ENCODE measurements at regions not wholly inside any gene's neighbourhood (a gene's known extent, or its start where the extent isn't known, plus 50 kb on each side); places are given as distances from the start of the nearest gene placed in this dataset.

GRCh38 chr10:124240839-124241291 lies 147.5 kb upstream of the CHST15 start:
- DNase-seq, result no peak

- no peak for DNase-seq
Observed at GRCh38 chr10:124239696-124240095, 146.3 kb upstream of the CHST15 start.

GRCh38 chr10:124239134-124239533 lies 145.7 kb upstream of the CHST15 start:
- no peak for DNase-seq

- DNase-seq, result no peak
Observed at GRCh38 chr10:124238367-124238766, 145.0 kb upstream of the CHST15 start.

GRCh38 chr10:124237282-124237961 lies 144.0 kb upstream of the CHST15 start:
- no peak for DNase-seq

GRCh38 chr10:124236816-124237215 lies 143.4 kb upstream of the CHST15 start:
- no peak for DNase-seq

GRCh38 chr10:124236136-124236535 lies 142.7 kb upstream of the CHST15 start:
- no peak for DNase-seq

GRCh38 chr10:124235232-124235631 lies 141.8 kb upstream of the CHST15 start:
- DNase-seq, result no peak

- no peak for DNase-seq
Observed at GRCh38 chr10:124233546-124234138, 140.2 kb upstream of the CHST15 start.

- no peak for DNase-seq
Observed at GRCh38 chr10:124232686-124233545, 139.5 kb upstream of the CHST15 start.

GRCh38 chr10:124231168-124232155 lies 138.1 kb upstream of the CHST15 start:
- DNase-seq, result no peak

- DNase-seq, result no peak
Observed at GRCh38 chr10:124230635-124231167, 137.3 kb upstream of the CHST15 start.

GRCh38 chr10:124229989-124230634 lies 136.7 kb upstream of the CHST15 start:
- no peak for DNase-seq

GRCh38 chr10:124229201-124229988 lies 136.0 kb upstream of the CHST15 start:
- no peak for DNase-seq

GRCh38 chr10:124228471-124228870 lies 135.1 kb upstream of the CHST15 start:
- no peak for DNase-seq

- DNase-seq, result no peak
Observed at GRCh38 chr10:124227988-124228387, 134.6 kb upstream of the CHST15 start.

- DNase-seq, result no peak
Observed at GRCh38 chr10:124227055-124227975, 133.9 kb upstream of the CHST15 start.

- DNase-seq, result no peak
Observed at GRCh38 chr10:124226271-124227054, 133.1 kb upstream of the CHST15 start.
